ENCODE measurements at regions not wholly inside any gene's neighbourhood (a gene's known extent, or its start where the extent isn't known, plus 50 kb on each side); places are given as distances from the start of the nearest gene placed in this dataset.

- TF ChIP-seq CTCF (IDR thresholded peaks at IDR 0.05; ENCODE audit: insufficient read depth, low read depth, low read length): no peak
- POLR2A ChIA-PET: no interaction called here
- Histone ChIP-seq H3K36me3 (ENCODE audit: control insufficient read depth, insufficient read depth, low read length) (no peaks in the 10 kb centered on the region), H3K27me3 (ENCODE audit: control insufficient read depth, insufficient read depth, low read length) (no peaks in the 10 kb centered on the region), H3K4me3 (ENCODE audit: low read depth, low read length) (no peak overlapping the region)
- CTCF ChIA-PET: interaction anchor here (0.7 kb wide), 1 partner anchor 19 kb away, joined by 3 read pairs; no protein-coding TSS in a partner anchor
- no peak for DNase-seq (ENCODE audit: low read depth)
Measured at GRCh38 chr4:146032234-146032860, 93.7 kb upstream of the ZNF827 start.

- no peak overlapping the region for H3K4me3 ChIP-seq (ENCODE audit: low read depth, low read length)
- H3K27me3 ChIP-seq (ENCODE audit: control insufficient read depth, insufficient read depth, low read length): peaks cover 1% of the 10 kb centered on the region; the same call in 1 of the 2 replicates
- DNase-seq (ENCODE audit: low read depth): no peak
- no peaks in the 10 kb centered on the region for H3K36me3 ChIP-seq (ENCODE audit: control insufficient read depth, insufficient read depth, low read length)
- CTCF ChIA-PET: interaction anchor here (0.7 to 1.1 kb wide), 2 partner anchors 21 to 212 kb away, joined by 3 to 4 read pairs; no protein-coding TSS in a partner anchor
- no peak for TF ChIP-seq CTCF (IDR thresholded peaks at IDR 0.05; ENCODE audit: insufficient read depth, low read depth, low read length)
- POLR2A ChIA-PET: no interaction called here
Measured at GRCh38 chr4:146029939-146030710, 91.5 kb upstream of the ZNF827 start.

- Histone ChIP-seq H3K36me3 (ENCODE audit: control insufficient read depth, insufficient read depth, low read length) (no peaks in the 10 kb centered on the region), H3K27me3 (ENCODE audit: control insufficient read depth, insufficient read depth, low read length) (peaks cover 1% of the 10 kb centered on the region; the same call in 1 of the 2 replicates), H3K4me3 (ENCODE audit: low read depth, low read length) (no peak overlapping the region)
- DNase-seq (ENCODE audit: low read depth): no peak
- TF ChIP-seq CTCF (IDR thresholded peaks at IDR 0.05; ENCODE audit: insufficient read depth, low read depth, low read length): no peak
- ChIA-PET POLR2A (no interaction called here), CTCF (interaction anchor here (0.7 to 1.2 kb wide), 4 partner anchors 9 to 312 kb away, joined by 3 to 4 read pairs (median 4); no protein-coding TSS in a partner anchor)
Measured at GRCh38 chr4:146029147-146029546, 90.5 kb upstream of the ZNF827 start.

GRCh38 chr4:146027761-146028160 lies 89.1 kb upstream of the ZNF827 start:
- no peak for TF ChIP-seq CTCF (IDR thresholded peaks at IDR 0.05; ENCODE audit: insufficient read depth, low read depth, low read length)
- H3K4me3 ChIP-seq (ENCODE audit: low read depth, low read length): no peak overlapping the region
- POLR2A ChIA-PET: no interaction called here
- no peak for DNase-seq (ENCODE audit: low read depth)
- H3K27me3 ChIP-seq (ENCODE audit: control insufficient read depth, insufficient read depth, low read length): peaks cover 1% of the 10 kb centered on the region; the same call in 1 of the 2 replicates
- no peaks in the 10 kb centered on the region for H3K36me3 ChIP-seq (ENCODE audit: control insufficient read depth, insufficient read depth, low read length)
- CTCF ChIA-PET: no interaction called here

- Histone ChIP-seq H3K27me3 (ENCODE audit: control insufficient read depth, insufficient read depth, low read length) (peaks cover 1% of the 10 kb centered on the region; the same call in 1 of the 2 replicates), H3K4me3 (ENCODE audit: low read depth, low read length) (no peak overlapping the region), H3K36me3 (ENCODE audit: control insufficient read depth, insufficient read depth, low read length) (no peaks in the 10 kb centered on the region)
- TF ChIP-seq CTCF (IDR thresholded peaks at IDR 0.05; ENCODE audit: insufficient read depth, low read depth, low read length): no peak
- ChIA-PET POLR2A (no interaction called here), CTCF (interaction anchor here (0.7 kb wide), 1 partner anchor 10 kb away, joined by 3 read pairs; no protein-coding TSS in a partner anchor)
- no peak for DNase-seq (ENCODE audit: low read depth)
Measured at GRCh38 chr4:146023334-146023967, 84.8 kb upstream of the ZNF827 start.
